Mammary epithelial cell (primary cell): ENCODE measurements at regions not wholly inside any gene's neighbourhood (a gene's known extent, or its start where the extent isn't known, plus 50 kb on each side); places are given as distances from the start of the nearest gene placed in this dataset.

Experiments used
- CTCF ChIP-seq, 2 donors: IDR thresholded peaks in 1 of 2; conservative IDR thresholded peaks in 1 of 2; 2 replicates each; pipeline ENCODE4 v1.5.1; 2011 to 2012; ENCODE audit warnings: inconsistent platforms in 2 of 2, low read length in 2 of 2, mild to moderate bottlenecking in 2 of 2, control low read depth in 1 of 2, low read depth in 1 of 2; ENCODE audit not compliant: insufficient read depth in 1 of 2; ENCODE audit errors: extremely low read depth in 1 of 2
- EZH2 ChIP-seq: IDR thresholded peaks from 2 replicates; pipeline ENCODE4 v1.6.1; 2012; ENCODE audit warnings: low read length, inconsistent platforms, borderline replicate concordance

- TF ChIP-seq CTCF (conservative IDR thresholded peaks at IDR 0.05 in 1 of 2, IDR thresholded peaks at IDR 0.05 in 1 of 2; ENCODE audit: extremely low read depth in 1 of 2, insufficient read depth in 1 of 2, low read depth in 1 of 2, low read length in 2 of 2), result no peak
- no peak for TF ChIP-seq EZH2
These were observed 291.8 kb downstream of the SDHAF3 start for GRCh38 chr7:97409346-97409745.
